Endothelial cell of umbilical vein (primary cell): ENCODE measurements at regions not wholly inside any gene's neighbourhood (a gene's known extent, or its start where the extent isn't known, plus 50 kb on each side); places are given as distances from the start of the nearest gene placed in this dataset.

Source experiments
- BruUV-seq: library from RNA; stranded (reverse); fragments of 400-500 nt; replicated peaks from 2 replicates; lab custom pipeline; 2021; lab: Mats Ljungman, UMichigan
- CTCF ChIA-PET: fragments of 300-600, 350-600 bp; sonication (Branson Sonifier 250); formaldehyde crosslinking; loops from one replicate; lab custom pipeline; 2021; ENCODE audit warnings: antibody characterized with exemption, inconsistent platforms; lab: Charles Lee
- POLR2A ChIA-PET: fragments of 300-600, 350-600 bp; sonication (Branson Sonifier 250); formaldehyde crosslinking; loops from one replicate; lab custom pipeline; 2021; ENCODE audit warnings: antibody characterized with exemption, inconsistent platforms; lab: Charles Lee
- DNase-seq: peaks from one replicate; pipeline ENCODE4 v3.0.0-alpha.2; 2011; ENCODE audit warnings: low read depth, low spot score
- FAIRE-seq: peaks from 2 replicates; lab custom pipeline; 2011; peaks lifted over from hg19 to GRCh38; lab: Jason Lieb, UNC
- H2AFZ ChIP-seq: 2 replicates; pipeline ENCODE4 v1.6.0; 2012; ENCODE audit warnings: low read depth, low read length, control low read depth, inconsistent platforms
- H3K27ac ChIP-seq: 2 replicates; pipeline ENCODE4 v1.5.1; 2011; ENCODE audit warnings: low read depth, mild to moderate bottlenecking, control low read depth, low read length, moderate library complexity; ENCODE audit not compliant: insufficient read depth
- H3K27me3 ChIP-seq, 2 experiments: 2 replicates each; pipeline versions ENCODE4 v1.6.0 to v1.6.1; 2011; ENCODE audit warnings: low read length in 2 of 2, mixed read lengths in 1 of 2; ENCODE audit not compliant: control insufficient read depth in 2 of 2, insufficient read depth in 2 of 2
- H3K36me3 ChIP-seq, 2 experiments: 2 replicates in 1 of 2; 3 replicates in 1 of 2; pipeline ENCODE4 v1.5.1; 2011; ENCODE audit warnings: low read length in 2 of 2, mild to moderate bottlenecking in 1 of 2, moderate library complexity in 1 of 2; ENCODE audit not compliant: control insufficient read depth in 2 of 2, insufficient read depth in 2 of 2; ENCODE audit errors: extremely low read depth in 1 of 2
- H3K4me1 ChIP-seq: 3 replicates; pipeline ENCODE4 v1.5.1; 2011; ENCODE audit warnings: mild to moderate bottlenecking, low read length; ENCODE audit not compliant: control insufficient read depth, insufficient read depth; ENCODE audit errors: extremely low read depth
- H3K4me2 ChIP-seq: 2 replicates; pipeline ENCODE4 v1.6.1; 2011; ENCODE audit warnings: low read length, control low read depth, mixed read lengths; ENCODE audit not compliant: insufficient read depth
- H3K4me3 ChIP-seq, 3 experiments: fragments of 200-600 bp in 1 of 3; sonication (generic), shearing (Covaris generic) in 1 of 3; replicated peaks in 1 of 3; 2 replicates each; pipeline ENCODE4 v1.5.1; 2011 to 2016; ENCODE audit warnings: control low read depth in 3 of 3, low read length in 3 of 3, mild to moderate bottlenecking in 2 of 3, inconsistent platforms in 1 of 3, low read depth in 1 of 3, moderate library complexity in 1 of 3; ENCODE audit not compliant: insufficient read depth in 1 of 3
- H3K79me2 ChIP-seq: 2 replicates; pipeline ENCODE4 v1.6.0; 2012; ENCODE audit warnings: low read length, inconsistent platforms; ENCODE audit not compliant: control insufficient read depth, insufficient read depth
- H3K9ac ChIP-seq: replicated peaks from 2 replicates; pipeline ENCODE3; 2011; ENCODE audit warnings: low read length, control low read depth; ENCODE audit not compliant: insufficient read depth; ENCODE audit errors: extremely low read depth
- H3K9me1 ChIP-seq: replicated peaks from 3 replicates; pipeline ENCODE4 v1.6.0; 2011; ENCODE audit warnings: mild to moderate bottlenecking, low read length; ENCODE audit not compliant: control insufficient read depth, insufficient read depth; ENCODE audit errors: extremely low read depth
- H3K9me3 ChIP-seq: replicated peaks from 2 replicates; pipeline ENCODE4 v1.5.1; 2012; ENCODE audit warnings: low read length, inconsistent platforms; ENCODE audit not compliant: control insufficient read depth, insufficient read depth
- H4K20me1 ChIP-seq: replicated peaks from 2 replicates; pipeline ENCODE3; 2011; ENCODE audit warnings: mild to moderate bottlenecking, low read length; ENCODE audit not compliant: control insufficient read depth, insufficient read depth; ENCODE audit errors: extremely low read depth
- EZH2 ChIP-seq: IDR thresholded peaks from 2 replicates; pipeline ENCODE4 v1.6.1; 2012; ENCODE audit warnings: borderline replicate concordance, low read depth, mild to moderate bottlenecking, moderate library complexity, low read length, inconsistent platforms; ENCODE audit not compliant: severe bottlenecking
- FOS ChIP-seq: IDR thresholded peaks from 2 replicates; pipeline ENCODE4 v1.6.1; 2011; ENCODE audit warnings: mild to moderate bottlenecking, low read length, moderate library complexity, borderline replicate concordance; ENCODE audit not compliant: insufficient read depth
- GATA2 ChIP-seq: IDR thresholded peaks from 2 replicates; pipeline ENCODE4 v1.7.0; 2011; ENCODE audit warnings: low read depth, mild to moderate bottlenecking, moderate library complexity, mixed read lengths, low read length; ENCODE audit not compliant: insufficient read length, insufficient read depth
- JUN ChIP-seq: IDR thresholded peaks from 2 replicates; pipeline ENCODE4 v1.6.1; 2011; ENCODE audit warnings: borderline replicate concordance, low read depth; ENCODE audit not compliant: insufficient read length, insufficient read depth
- MYC ChIP-seq: IDR thresholded peaks from one replicate; pipeline ENCODE4 v1.6.1; 2011; ENCODE audit warnings: mild to moderate bottlenecking, low read depth, low read length
- POLR2A ChIP-seq: IDR thresholded peaks from 2 replicates; pipeline ENCODE4 v1.6.1; 2012; ENCODE audit warnings: low read depth, mild to moderate bottlenecking, control low read depth, low read length
- POLR2AphosphoS5 ChIP-seq: IDR thresholded peaks from 2 replicates; pipeline ENCODE4 v1.6.1; 2012; ENCODE audit warnings: low read depth, mild to moderate bottlenecking, control low read depth, low read length, moderate library complexity; ENCODE audit not compliant: insufficient read depth
- dilution Hi-C: fragments of 300-500 bp; cut with MboI; formaldehyde crosslinking; loops from one replicate; pipeline ENCODE4 v1.15.0; 2019; ENCODE audit warnings: low sequenced_read_pairs; ENCODE audit not compliant: extremely low pct_ligation_motif_present
- intact Hi-C: fragments of 100-400 bp; cut with micrococcal nuclease; formaldehyde crosslinking; loops from one replicate; pipeline ENCODE4 v1.10.0; 2022
- TF ChIP-seq, protein P1 (sequence below): IDR thresholded peaks from 2 replicates; pipeline ENCODE4 v1.6.1; 2011; ENCODE audit not compliant: insufficient read depth, insufficient read length
- TF ChIP-seq, protein P2 (sequence below), 2 donors: IDR thresholded peaks; 1 replicate in 1 of 2; 2 replicates in 1 of 2; pipeline ENCODE4 v1.5.1; 2011; ENCODE audit warnings: low read length in 2 of 2, mild to moderate bottlenecking in 2 of 2, moderate library complexity in 2 of 2, control low read depth in 1 of 2, inconsistent platforms in 1 of 2, low read depth in 1 of 2; ENCODE audit not compliant: insufficient read depth in 1 of 2; ENCODE audit errors: extremely low read depth in 1 of 2

DNA sequence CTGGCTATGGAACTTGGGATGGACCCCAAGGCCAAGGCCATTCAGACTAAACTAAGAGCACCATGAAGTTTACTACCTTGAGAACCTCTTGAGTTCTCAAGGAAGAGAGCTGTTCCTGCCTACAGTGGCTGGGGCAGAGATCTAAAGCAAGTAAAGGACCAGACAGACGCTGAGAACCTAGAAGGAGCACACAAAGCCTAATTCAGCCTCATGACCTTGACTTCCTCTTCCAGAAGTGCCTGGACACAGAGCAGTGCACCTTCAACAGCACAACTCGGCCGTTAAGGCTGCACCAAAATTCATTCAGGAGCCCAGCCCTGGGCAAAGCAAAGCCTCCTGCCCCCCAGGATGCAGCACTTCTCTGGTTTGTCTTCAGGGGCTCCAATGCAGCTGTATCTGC, 82.9 kb upstream of the AKIP1 start:
- DNase-seq (no peak), FAIRE-seq (no peak)
- H3K4me2 ChIP-seq, result no peak overlapping the region
- intact Hi-C loops, result no loop called here
- no peaks in the 10 kb centered on the region for H3K9me3 ChIP-seq
- no peak overlapping the region for H3K4me3 ChIP-seq
- no peaks in the 10 kb centered on the region for H3K9me1 ChIP-seq
- no peak overlapping the region for H2AFZ ChIP-seq
- POLR2A ChIA-PET, result no interaction called here
- CTCF ChIA-PET, result no interaction called here
- no peak overlapping the region for H3K9ac ChIP-seq
- H4K20me1 ChIP-seq, result no peaks in the 10 kb centered on the region
- no TSS peak for BruUV-seq
- no peak for TF ChIP-seq POLR2AphosphoS5
- TF ChIP-seq GATA2, result no peak
- TF ChIP-seq JUN, result no peak
- TF ChIP-seq FOS, result no peak
- TF ChIP-seq EZH2, result no peak
- no peak for TF ChIP-seq MYC
- no peak for TF ChIP-seq POLR2A
- TF ChIP-seq, protein P1, sequence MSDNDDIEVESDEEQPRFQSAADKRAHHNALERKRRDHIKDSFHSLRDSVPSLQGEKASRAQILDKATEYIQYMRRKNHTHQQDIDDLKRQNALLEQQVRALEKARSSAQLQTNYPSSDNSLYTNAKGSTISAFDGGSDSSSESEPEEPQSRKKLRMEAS, result no peak
- TF ChIP-seq, protein P2, sequence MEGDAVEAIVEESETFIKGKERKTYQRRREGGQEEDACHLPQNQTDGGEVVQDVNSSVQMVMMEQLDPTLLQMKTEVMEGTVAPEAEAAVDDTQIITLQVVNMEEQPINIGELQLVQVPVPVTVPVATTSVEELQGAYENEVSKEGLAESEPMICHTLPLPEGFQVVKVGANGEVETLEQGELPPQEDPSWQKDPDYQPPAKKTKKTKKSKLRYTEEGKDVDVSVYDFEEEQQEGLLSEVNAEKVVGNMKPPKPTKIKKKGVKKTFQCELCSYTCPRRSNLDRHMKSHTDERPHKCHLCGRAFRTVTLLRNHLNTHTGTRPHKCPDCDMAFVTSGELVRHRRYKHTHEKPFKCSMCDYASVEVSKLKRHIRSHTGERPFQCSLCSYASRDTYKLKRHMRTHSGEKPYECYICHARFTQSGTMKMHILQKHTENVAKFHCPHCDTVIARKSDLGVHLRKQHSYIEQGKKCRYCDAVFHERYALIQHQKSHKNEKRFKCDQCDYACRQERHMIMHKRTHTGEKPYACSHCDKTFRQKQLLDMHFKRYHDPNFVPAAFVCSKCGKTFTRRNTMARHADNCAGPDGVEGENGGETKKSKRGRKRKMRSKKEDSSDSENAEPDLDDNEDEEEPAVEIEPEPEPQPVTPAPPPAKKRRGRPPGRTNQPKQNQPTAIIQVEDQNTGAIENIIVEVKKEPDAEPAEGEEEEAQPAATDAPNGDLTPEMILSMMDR (IDR thresholded peaks at IDR 0.05; ENCODE audit: extremely low read depth in 1 of 2, insufficient read depth in 1 of 2, low read depth in 1 of 2, low read length in 2 of 2), result no peak
- H3K27me3 ChIP-seq, result no peaks in the 10 kb centered on the region
- no peaks in the 10 kb centered on the region for H3K36me3 ChIP-seq
- no peak overlapping the region for H3K27ac ChIP-seq
- H3K4me1 ChIP-seq, result peaks cover 9% of the 10 kb centered on the region
- H3K79me2 ChIP-seq, result no peaks in the 10 kb centered on the region
- dilution Hi-C loops, result no loop called here
